Astrocyte (in vitro differentiated cells and primary cell): ENCODE measurements at regions not wholly inside any gene's neighbourhood (a gene's known extent, or its start where the extent isn't known, plus 50 kb on each side); places are given as distances from the start of the nearest gene placed in this dataset.

Experiments used
- DNase-seq: peaks from one replicate; pipeline ENCODE4 v3.0.0-alpha.2; 2010; ENCODE audit warnings: low read depth
- FAIRE-seq: peaks from 2 replicates; lab custom pipeline; 2011; peaks lifted over from hg19 to GRCh38; lab: Jason Lieb, UNC
- H2AFZ ChIP-seq: 2 replicates; pipeline ENCODE4 v1.6.0; 2012; ENCODE audit warnings: low read depth, low read length, inconsistent platforms
- H3K27ac ChIP-seq: 2 replicates; pipeline ENCODE4 v1.5.1; 2011; ENCODE audit warnings: low read depth, low read length, inconsistent platforms
- H3K27me3 ChIP-seq: 2 replicates; pipeline ENCODE4 v1.6.0; 2011; ENCODE audit warnings: low read length, inconsistent platforms; ENCODE audit not compliant: insufficient read depth
- H3K36me3 ChIP-seq: 2 replicates; pipeline ENCODE4 v1.5.1; 2011; ENCODE audit warnings: low read length, inconsistent platforms; ENCODE audit not compliant: insufficient read depth
- H3K4me1 ChIP-seq: 2 replicates; pipeline ENCODE4 v1.5.1; 2011; ENCODE audit warnings: low read length, inconsistent platforms; ENCODE audit not compliant: insufficient read depth
- H3K4me2 ChIP-seq: 2 replicates; pipeline ENCODE4 v1.6.0; 2012; ENCODE audit warnings: low read length, inconsistent platforms
- H3K4me3 ChIP-seq: 2 replicates; pipeline ENCODE4 v1.5.1; 2011; ENCODE audit warnings: low read depth, mild to moderate bottlenecking, low read length, inconsistent platforms; ENCODE audit not compliant: insufficient read depth
- H3K79me2 ChIP-seq: 2 replicates; pipeline ENCODE4 v1.6.0; 2012; ENCODE audit warnings: mild to moderate bottlenecking, low read length, inconsistent platforms; ENCODE audit not compliant: insufficient read depth
- H3K9ac ChIP-seq: 2 replicates; pipeline ENCODE4 v1.6.0; 2012; ENCODE audit warnings: mild to moderate bottlenecking, low read length, inconsistent platforms
- H3K9me3 ChIP-seq: 2 replicates; pipeline ENCODE4 v1.5.1; 2012; ENCODE audit warnings: low read depth, mild to moderate bottlenecking, low read length, inconsistent platforms; ENCODE audit not compliant: insufficient read depth
- H4K20me1 ChIP-seq: 2 replicates; pipeline ENCODE4 v1.6.0; 2012; ENCODE audit warnings: low read length, inconsistent platforms; ENCODE audit not compliant: insufficient read depth
- H3K27ac Mint-ChIP-seq: one replicate; pipeline ENCODE4 v1.8.0; 2021; ENCODE audit warnings: mild to moderate bottlenecking, mixed read lengths; ENCODE audit not compliant: unreplicated experiment
- H3K27me3 Mint-ChIP-seq: one replicate; pipeline ENCODE4 v1.8.0; 2021; ENCODE audit warnings: low read depth, mixed read lengths; ENCODE audit not compliant: unreplicated experiment
- H3K36me3 Mint-ChIP-seq: one replicate; pipeline ENCODE4 v1.8.0; 2021; ENCODE audit warnings: low read depth, mixed read lengths; ENCODE audit not compliant: unreplicated experiment
- H3K4me1 Mint-ChIP-seq: one replicate; pipeline ENCODE4 v1.8.0; 2021; ENCODE audit warnings: low read depth, mixed read lengths; ENCODE audit not compliant: unreplicated experiment
- H3K4me3 Mint-ChIP-seq: one replicate; pipeline ENCODE4 v1.8.0; 2021; ENCODE audit warnings: mild to moderate bottlenecking, moderate library complexity, mixed read lengths; ENCODE audit not compliant: unreplicated experiment
- H3K9me3 Mint-ChIP-seq: one replicate; pipeline ENCODE4 v1.8.0; 2021; ENCODE audit warnings: mild to moderate bottlenecking, mixed read lengths; ENCODE audit not compliant: unreplicated experiment
- CTCF ChIP-seq: IDR thresholded peaks from 2 replicates; pipeline ENCODE4 v1.5.1; 2011; ENCODE audit warnings: low read depth, mild to moderate bottlenecking, inconsistent platforms, low read length, moderate library complexity; ENCODE audit not compliant: insufficient read depth
- EZH2 ChIP-seq: IDR thresholded peaks from 2 replicates; pipeline ENCODE4 v1.6.1; 2012; ENCODE audit warnings: mild to moderate bottlenecking, low read length, inconsistent platforms; ENCODE audit not compliant: insufficient read depth

- H3K27me3 Mint-ChIP-seq: no peaks in the 10 kb centered on the region
- no peaks in the 10 kb centered on the region for H3K36me3 Mint-ChIP-seq
- FAIRE-seq: no peak
- Histone ChIP-seq H3K36me3 (no peaks in the 10 kb centered on the region), H3K79me2 (no peaks in the 10 kb centered on the region), H3K27me3 (no peaks in the 10 kb centered on the region), H3K4me3 (no peak overlapping the region), H3K9me3 (peaks cover 3% of the 10 kb centered on the region), H3K9ac (no peak overlapping the region), H4K20me1 (no peaks in the 10 kb centered on the region), H3K4me1 (no peaks in the 10 kb centered on the region), H2AFZ (no peak overlapping the region), H3K4me2 (no peak overlapping the region), H3K27ac (no peak overlapping the region)
- no peak for DNase-seq
- H3K9me3 Mint-ChIP-seq: peaks cover 6% of the 10 kb centered on the region
- no peak for TF ChIP-seq EZH2
- TF ChIP-seq CTCF: no peak
- H3K4me3 Mint-ChIP-seq: no peak overlapping the region
- no peaks in the 10 kb centered on the region for H3K4me1 Mint-ChIP-seq
- no peak overlapping the region for H3K27ac Mint-ChIP-seq
Observed at GRCh38 chr17:22131740-22132139, 439.4 kb downstream of the KCNJ18 start.

GRCh38 chr17:22138861-22139469, 446.6 kb downstream of the KCNJ18 start:
- Histone ChIP-seq H3K4me3 (no peak overlapping the region), H3K9ac (no peak overlapping the region), H3K4me1 (no peaks in the 10 kb centered on the region), H3K36me3 (no peaks in the 10 kb centered on the region), H3K4me2 (no peak overlapping the region), H3K27me3 (no peaks in the 10 kb centered on the region), H2AFZ (no peak overlapping the region), H4K20me1 (no peaks in the 10 kb centered on the region), H3K79me2 (no peaks in the 10 kb centered on the region), H3K9me3 (peaks cover 3% of the 10 kb centered on the region), H3K27ac (no peak overlapping the region)
- DNase-seq (no peak), FAIRE-seq (no peak)
- Mint-ChIP-seq H3K27me3 (no peaks in the 10 kb centered on the region), H3K27ac (no peak overlapping the region), H3K9me3 (no peaks in the 10 kb centered on the region), H3K4me3 (no peak overlapping the region), H3K4me1 (no peaks in the 10 kb centered on the region), H3K36me3 (no peaks in the 10 kb centered on the region)
- TF ChIP-seq EZH2 (no peak), CTCF (no peak)

- TF ChIP-seq EZH2: no peak
- TF ChIP-seq CTCF: no peak
- no peaks in the 10 kb centered on the region for H3K9me3 ChIP-seq
- H3K4me3 Mint-ChIP-seq: no peak overlapping the region
- H3K9ac ChIP-seq: no peak overlapping the region
- no peaks in the 10 kb centered on the region for H3K36me3 ChIP-seq
- no peak overlapping the region for H3K4me2 ChIP-seq
- no peaks in the 10 kb centered on the region for H3K4me1 ChIP-seq
- H3K9me3 Mint-ChIP-seq: no peaks in the 10 kb centered on the region
- no peak overlapping the region for H3K27ac ChIP-seq
- H4K20me1 ChIP-seq: no peaks in the 10 kb centered on the region
- H2AFZ ChIP-seq: no peak overlapping the region
- no peaks in the 10 kb centered on the region for H3K27me3 ChIP-seq
- no peaks in the 10 kb centered on the region for H3K79me2 ChIP-seq
- no peaks in the 10 kb centered on the region for H3K4me1 Mint-ChIP-seq
- no peaks in the 10 kb centered on the region for H3K36me3 Mint-ChIP-seq
- no peak overlapping the region for H3K4me3 ChIP-seq
- FAIRE-seq (no peak), DNase-seq (no peak)
- H3K27ac Mint-ChIP-seq: no peak overlapping the region
- no peaks in the 10 kb centered on the region for H3K27me3 Mint-ChIP-seq
Observed at GRCh38 chr17:22142091-22142490, 449.8 kb downstream of the KCNJ18 start.
